ENCODE measurements at regions not wholly inside any gene's neighbourhood (a gene's known extent, or its start where the extent isn't known, plus 50 kb on each side); places are given as distances from the start of the nearest gene placed in this dataset.
A peak's percentile ranks its signal among the peaks of the same experiment; 100 is the strongest.
"Not testable (repeated sequence)": the region's sequence is repeated elsewhere in the genome, so short reads cannot be mapped to it uniquely, and the experiment has no call there.

- H2BK12ac ChIP-seq (ENCODE audit: low read length in 2 of 2), result no peak overlapping the region
- no peak overlapping the region for H3K4me2 ChIP-seq (ENCODE audit: low read length, poor library complexity, severe bottlenecking)
- no CpG with 5 or more reads among the region's 3 CpGs for WGBS
- H3K14ac ChIP-seq (ENCODE audit: low read length in 2 of 2), result no peak overlapping the region
- no peaks in the 10 kb centered on the region for H3K79me1 ChIP-seq (replicated peaks; ENCODE audit: low read length, poor library complexity, severe bottlenecking)
- H3K23ac ChIP-seq (ENCODE audit: low read length in 2 of 2), result no peak overlapping the region
- H3K36me3 ChIP-seq (ENCODE audit: control insufficient read depth in 1 of 2, insufficient read depth in 2 of 2, low read depth in 1 of 2, low read length in 2 of 2), result no peaks in the 10 kb centered on the region
- H4K91ac ChIP-seq (ENCODE audit: low read length), result no peak overlapping the region
- no peak overlapping the region for H2BK5ac ChIP-seq (ENCODE audit: low read depth, low read length, poor library complexity, severe bottlenecking)
- no peak overlapping the region for H3K4me3 ChIP-seq (ENCODE audit: insufficient read depth in 1 of 2, low read depth in 1 of 2, low read length in 2 of 2)
- DNase-seq, result no peak
- no peak overlapping the region for H3K18ac ChIP-seq (ENCODE audit: low read depth in 1 of 2, low read length in 2 of 2)
- no peak overlapping the region for H2AFZ ChIP-seq (ENCODE audit: low read depth, low read length)
- no peak overlapping the region for H3K9ac ChIP-seq (ENCODE audit: low read length)
- no peaks in the 10 kb centered on the region for H3K9me3 ChIP-seq (ENCODE audit: control insufficient read depth, low read length)
- no peak overlapping the region for H2AK5ac ChIP-seq (ENCODE audit: low read length, severe bottlenecking)
- H2BK120ac ChIP-seq (ENCODE audit: low read depth, low read length), result no peak overlapping the region
- no peak overlapping the region for H4K8ac ChIP-seq (ENCODE audit: low read length)
- no peak overlapping the region for H3K27ac ChIP-seq (ENCODE audit: low read length, poor library complexity, severe bottlenecking)
- peaks cover 3% of the 10 kb centered on the region for H3K4me1 ChIP-seq (ENCODE audit: control insufficient read depth, insufficient read depth, low read depth, low read length)
- H2BK15ac ChIP-seq (ENCODE audit: low read depth, poor library complexity, severe bottlenecking), result no peak overlapping the region
- no peaks in the 10 kb centered on the region for H3K27me3 ChIP-seq (ENCODE audit: control insufficient read depth in 1 of 2, insufficient read depth in 1 of 2, low read length in 2 of 2)
- H3K4ac ChIP-seq (ENCODE audit: low read depth in 1 of 2, low read length in 2 of 2), result no peak overlapping the region
Measured at GRCh38 chr7:29734246-29734731, 72.0 kb upstream of the WIPF3 start.

- H4K8ac ChIP-seq (ENCODE audit: low read length); H3K9ac ChIP-seq (ENCODE audit: low read length); H2BK120ac ChIP-seq (ENCODE audit: low read depth, low read length); H3K4me3 ChIP-seq (ENCODE audit: insufficient read depth in 1 of 2, low read depth in 1 of 2, low read length in 2 of 2); H2AFZ ChIP-seq (ENCODE audit: low read depth, low read length); H3K18ac ChIP-seq (ENCODE audit: low read depth in 1 of 2, low read length in 2 of 2); H4K91ac ChIP-seq (ENCODE audit: low read length); H2BK15ac ChIP-seq (ENCODE audit: low read depth, poor library complexity, severe bottlenecking); H3K4ac ChIP-seq (ENCODE audit: low read depth in 1 of 2, low read length in 2 of 2); H3K4me2 ChIP-seq (ENCODE audit: low read length, poor library complexity, severe bottlenecking); H3K79me1 ChIP-seq (replicated peaks; ENCODE audit: low read length, poor library complexity, severe bottlenecking); H3K23ac ChIP-seq (ENCODE audit: low read length in 2 of 2); H2AK5ac ChIP-seq (ENCODE audit: low read length, severe bottlenecking); H3K9me3 ChIP-seq (ENCODE audit: control insufficient read depth, low read length); H3K4me1 ChIP-seq (ENCODE audit: control insufficient read depth, insufficient read depth, low read depth, low read length); H2BK5ac ChIP-seq (ENCODE audit: low read depth, low read length, poor library complexity, severe bottlenecking); H3K36me3 ChIP-seq (ENCODE audit: control insufficient read depth in 1 of 2, insufficient read depth in 2 of 2, low read depth in 1 of 2, low read length in 2 of 2); H3K27me3 ChIP-seq (ENCODE audit: control insufficient read depth in 1 of 2, insufficient read depth in 1 of 2, low read length in 2 of 2); H3K14ac ChIP-seq (ENCODE audit: low read length in 2 of 2); H2BK12ac ChIP-seq (ENCODE audit: low read length in 2 of 2); H3K27ac ChIP-seq (ENCODE audit: low read length, poor library complexity, severe bottlenecking): not testable (repeated sequence)
- WGBS, result 76% methylated on average over 3 of the region's 5 CpGs
- DNase-seq, result peak; percentile 24
Measured at GRCh38 chr7:29747645-29748245, 58.6 kb upstream of the WIPF3 start.

- Histone ChIP-seq H3K27ac (ENCODE audit: low read length, poor library complexity, severe bottlenecking) (no peak overlapping the region), H4K91ac (ENCODE audit: low read length) (no peak overlapping the region)
- 95% methylated on average over 1 of the region's 3 CpGs for WGBS
Measured at GRCh38 chr7:29748286-29749099, 57.8 kb upstream of the WIPF3 start.

GRCh38 chr7:29749701-29750321 is 56.5 kb upstream of the WIPF3 start:
- no peak overlapping the region for H4K8ac ChIP-seq (ENCODE audit: low read length)
- WGBS, result 54% methylated on average over 5 of the region's 7 CpGs
- no peaks in the 10 kb centered on the region for H3K9me3 ChIP-seq (ENCODE audit: control insufficient read depth, low read length)
- H3K27me3 ChIP-seq (ENCODE audit: control insufficient read depth in 1 of 2, insufficient read depth in 1 of 2, low read length in 2 of 2), result peaks cover 0 to 1% of the 10 kb centered on the region in 2 experiments
- no peak overlapping the region for H3K4ac ChIP-seq (ENCODE audit: low read depth in 1 of 2, low read length in 2 of 2)
- H3K23ac ChIP-seq (ENCODE audit: low read length in 2 of 2), result no peak overlapping the region
- no peak overlapping the region for H2BK5ac ChIP-seq (ENCODE audit: low read depth, low read length, poor library complexity, severe bottlenecking)
- no peak overlapping the region for H4K91ac ChIP-seq (ENCODE audit: low read length)
- H3K9ac ChIP-seq (ENCODE audit: low read length), result no peak overlapping the region
- H3K27ac ChIP-seq (ENCODE audit: low read length, poor library complexity, severe bottlenecking), result no peak overlapping the region
- H2BK12ac ChIP-seq (ENCODE audit: low read length in 2 of 2), result no peak overlapping the region
- H2BK15ac ChIP-seq (ENCODE audit: low read depth, poor library complexity, severe bottlenecking), result no peak overlapping the region
- no peak overlapping the region for H3K4me2 ChIP-seq (ENCODE audit: low read length, poor library complexity, severe bottlenecking)
- no peaks in the 10 kb centered on the region for H3K79me1 ChIP-seq (replicated peaks; ENCODE audit: low read length, poor library complexity, severe bottlenecking)
- H3K4me3 ChIP-seq (ENCODE audit: insufficient read depth in 1 of 2, low read depth in 1 of 2, low read length in 2 of 2), result no peak overlapping the region
- DNase-seq, result peak; percentile 7
- H3K18ac ChIP-seq (ENCODE audit: low read depth in 1 of 2, low read length in 2 of 2), result no peak overlapping the region
- H3K14ac ChIP-seq (ENCODE audit: low read length in 2 of 2), result no peak overlapping the region
- H2AK5ac ChIP-seq (ENCODE audit: low read length, severe bottlenecking), result no peak overlapping the region
- H2AFZ ChIP-seq (ENCODE audit: low read depth, low read length), result no peak overlapping the region
- no peak overlapping the region for H2BK120ac ChIP-seq (ENCODE audit: low read depth, low read length)
- no peaks in the 10 kb centered on the region for H3K36me3 ChIP-seq (ENCODE audit: control insufficient read depth in 1 of 2, insufficient read depth in 2 of 2, low read depth in 1 of 2, low read length in 2 of 2)
- no peaks in the 10 kb centered on the region for H3K4me1 ChIP-seq (ENCODE audit: control insufficient read depth, insufficient read depth, low read depth, low read length)

More at GRCh38 chr7:29748286-29749099, 57.8 kb upstream of the WIPF3 start:
- H2BK12ac ChIP-seq (ENCODE audit: low read length in 2 of 2), result no peak overlapping the region
- DNase-seq, result peak; percentile 53
- no peak overlapping the region for H2BK15ac ChIP-seq (ENCODE audit: low read depth, poor library complexity, severe bottlenecking)
- H3K9ac ChIP-seq (ENCODE audit: low read length), result no peak overlapping the region
- H3K4me1 ChIP-seq (ENCODE audit: control insufficient read depth, insufficient read depth, low read depth, low read length), result peaks cover 1% of the 10 kb centered on the region
- H4K8ac ChIP-seq (ENCODE audit: low read length), result no peak overlapping the region
- no peak overlapping the region for H2AK5ac ChIP-seq (ENCODE audit: low read length, severe bottlenecking)
- no peak overlapping the region for H3K23ac ChIP-seq (ENCODE audit: low read length in 2 of 2)
- H3K36me3 ChIP-seq (ENCODE audit: control insufficient read depth in 1 of 2, insufficient read depth in 2 of 2, low read depth in 1 of 2, low read length in 2 of 2), result no peaks in the 10 kb centered on the region
- H2AFZ ChIP-seq (ENCODE audit: low read depth, low read length), result no peak overlapping the region
- H3K27me3 ChIP-seq (ENCODE audit: control insufficient read depth in 1 of 2, insufficient read depth in 1 of 2, low read length in 2 of 2), result no peaks in the 10 kb centered on the region
- no peaks in the 10 kb centered on the region for H3K79me1 ChIP-seq (replicated peaks; ENCODE audit: low read length, poor library complexity, severe bottlenecking)
- no peak overlapping the region for H3K18ac ChIP-seq (ENCODE audit: low read depth in 1 of 2, low read length in 2 of 2)
- H2BK5ac ChIP-seq (ENCODE audit: low read depth, low read length, poor library complexity, severe bottlenecking), result peak overlapping the region; percentile 66
- H3K4me3 ChIP-seq (ENCODE audit: insufficient read depth in 1 of 2, low read depth in 1 of 2, low read length in 2 of 2), result no peak overlapping the region
- no peak overlapping the region for H3K4ac ChIP-seq (ENCODE audit: low read depth in 1 of 2, low read length in 2 of 2)
- H3K9me3 ChIP-seq (ENCODE audit: control insufficient read depth, low read length), result no peaks in the 10 kb centered on the region
- no peak overlapping the region for H3K4me2 ChIP-seq (ENCODE audit: low read length, poor library complexity, severe bottlenecking)
- H2BK120ac ChIP-seq (ENCODE audit: low read depth, low read length), result no peak overlapping the region
- no peak overlapping the region for H3K14ac ChIP-seq (ENCODE audit: low read length in 2 of 2)

All from mesenchymal stem cell (in vitro differentiated cells and primary cell).